Glomerular visceral epithelial cell (primary cell): ENCODE measurements at regions not wholly inside any gene's neighbourhood (a gene's known extent, or its start where the extent isn't known, plus 50 kb on each side); places are given as distances from the start of the nearest gene placed in this dataset.

ENCODE experiments used
- DNase-seq: peaks from one replicate; pipeline ENCODE4 v3.0.0-alpha.2; 2016; ENCODE audit errors: extremely low spot score

- DNase-seq, result no peak
These were observed 366.3 kb upstream of the EPHA7 start for GRCh38 chr6:93785694-93786030.

- peak; percentile 63 for DNase-seq
These were observed 365.7 kb upstream of the EPHA7 start for GRCh38 chr6:93784794-93785693.

- peak; percentile 9 for DNase-seq
These were observed 359.9 kb upstream of the EPHA7 start for GRCh38 chr6:93779086-93779841.

- no peak for DNase-seq
These were observed 339.8 kb upstream of the EPHA7 start for GRCh38 chr6:93759190-93759589.

- DNase-seq, result no peak
These were observed 332.6 kb upstream of the EPHA7 start for GRCh38 chr6:93751969-93752368.

GRCh38 chr6:93749930-93750329 is 330.6 kb upstream of the EPHA7 start:
- DNase-seq, result no peak

GRCh38 chr6:93749191-93749590 is 329.8 kb upstream of the EPHA7 start:
- DNase-seq, result no peak

GRCh38 chr6:93746892-93747291 is 327.5 kb upstream of the EPHA7 start:
- no peak for DNase-seq

- no peak for DNase-seq
These were observed 325.9 kb upstream of the EPHA7 start for GRCh38 chr6:93745306-93745705.

- DNase-seq, result no peak
These were observed 315.7 kb upstream of the EPHA7 start for GRCh38 chr6:93735099-93735498.

GRCh38 chr6:93731306-93731705 is 311.9 kb upstream of the EPHA7 start:
- no peak for DNase-seq

GRCh38 chr6:93728150-93728549 is 308.8 kb upstream of the EPHA7 start:
- DNase-seq, result no peak

GRCh38 chr6:93727447-93727846 is 308.1 kb upstream of the EPHA7 start:
- DNase-seq, result no peak

- DNase-seq, result peak; percentile 23
These were observed 302.2 kb upstream of the EPHA7 start for GRCh38 chr6:93721386-93722048.

- DNase-seq, result no peak
These were observed 294.6 kb upstream of the EPHA7 start for GRCh38 chr6:93713974-93714373.

GRCh38 chr6:93703431-93703830 is 284.1 kb upstream of the EPHA7 start:
- DNase-seq, result no peak

- DNase-seq, result no peak
These were observed 282.2 kb upstream of the EPHA7 start for GRCh38 chr6:93701526-93701925.

- DNase-seq, result no peak
These were observed 266.1 kb upstream of the EPHA7 start for GRCh38 chr6:93685494-93685893.

GRCh38 chr6:93684339-93684738 is 265.0 kb upstream of the EPHA7 start:
- DNase-seq, result peak; percentile 49

GRCh38 chr6:93679836-93680235 is 260.5 kb upstream of the EPHA7 start:
- no peak for DNase-seq

GRCh38 chr6:93678841-93679454 is 259.6 kb upstream of the EPHA7 start:
- DNase-seq, result peak; percentile 15
